ENCODE measurements at regions not wholly inside any gene's neighbourhood (a gene's known extent, or its start where the extent isn't known, plus 50 kb on each side); places are given as distances from the start of the nearest gene placed in this dataset.
"Not testable (repeated sequence)": the region's sequence is repeated elsewhere in the genome, so short reads cannot be mapped to it uniquely, and the experiment has no call there.

DNA sequence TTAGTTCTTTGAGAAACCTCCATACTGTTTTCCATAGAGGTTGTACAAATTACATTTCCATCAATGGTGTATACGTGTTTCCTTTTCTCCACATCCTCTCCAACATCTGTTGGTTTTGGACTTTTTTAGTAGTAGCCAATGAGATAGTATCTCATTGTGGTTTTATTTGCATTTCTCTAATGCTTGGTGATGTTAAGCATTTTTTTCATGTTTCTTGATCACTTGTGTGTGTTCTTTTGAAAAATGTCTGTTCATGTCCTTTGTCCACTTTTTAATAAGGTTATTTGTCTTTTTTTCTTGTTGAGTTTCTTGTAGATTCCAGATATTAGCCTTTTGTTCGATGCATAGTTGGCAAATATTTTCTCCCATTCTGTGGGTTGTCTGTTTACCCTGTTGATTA, 392.3 kb upstream of the ZEB2 start:
- TF ChIP-seq, protein P1, sequence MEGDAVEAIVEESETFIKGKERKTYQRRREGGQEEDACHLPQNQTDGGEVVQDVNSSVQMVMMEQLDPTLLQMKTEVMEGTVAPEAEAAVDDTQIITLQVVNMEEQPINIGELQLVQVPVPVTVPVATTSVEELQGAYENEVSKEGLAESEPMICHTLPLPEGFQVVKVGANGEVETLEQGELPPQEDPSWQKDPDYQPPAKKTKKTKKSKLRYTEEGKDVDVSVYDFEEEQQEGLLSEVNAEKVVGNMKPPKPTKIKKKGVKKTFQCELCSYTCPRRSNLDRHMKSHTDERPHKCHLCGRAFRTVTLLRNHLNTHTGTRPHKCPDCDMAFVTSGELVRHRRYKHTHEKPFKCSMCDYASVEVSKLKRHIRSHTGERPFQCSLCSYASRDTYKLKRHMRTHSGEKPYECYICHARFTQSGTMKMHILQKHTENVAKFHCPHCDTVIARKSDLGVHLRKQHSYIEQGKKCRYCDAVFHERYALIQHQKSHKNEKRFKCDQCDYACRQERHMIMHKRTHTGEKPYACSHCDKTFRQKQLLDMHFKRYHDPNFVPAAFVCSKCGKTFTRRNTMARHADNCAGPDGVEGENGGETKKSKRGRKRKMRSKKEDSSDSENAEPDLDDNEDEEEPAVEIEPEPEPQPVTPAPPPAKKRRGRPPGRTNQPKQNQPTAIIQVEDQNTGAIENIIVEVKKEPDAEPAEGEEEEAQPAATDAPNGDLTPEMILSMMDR (IDR thresholded peaks at IDR 0.05), result no peak
- H3K4me1 ChIP-seq, result no peaks in the 10 kb centered on the region
- H3K27me3 ChIP-seq, result no peaks in the 10 kb centered on the region
- intact Hi-C loops (cut with DNase I), result no loop called here
- H3K4me3 ChIP-seq, result no peak overlapping the region
- ATAC-seq (no peak), DNase-seq (no peak)
- H3K9me3 ChIP-seq, result no peaks in the 10 kb centered on the region
- H3K27ac ChIP-seq, result no peak overlapping the region
- no peaks in the 10 kb centered on the region for H3K36me3 ChIP-seq

DNA sequence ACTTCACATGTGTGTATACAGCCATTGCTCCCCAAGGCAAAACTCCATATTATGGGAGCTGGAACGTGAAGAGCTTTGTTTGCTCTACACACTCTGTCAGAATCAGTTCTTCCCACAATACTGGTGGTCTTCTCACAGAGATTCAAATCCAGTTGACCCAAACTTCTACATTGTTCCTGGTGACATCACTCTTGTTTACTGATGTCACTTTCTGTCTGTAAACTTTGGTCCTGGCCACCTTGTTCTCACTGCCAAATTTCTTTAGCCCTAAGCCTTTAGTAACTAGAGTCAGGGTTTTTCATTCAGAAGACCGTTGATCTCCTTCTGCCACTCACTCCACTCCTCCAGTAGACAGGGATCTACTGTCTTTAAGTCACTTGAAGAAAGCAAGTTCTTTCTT, 386.0 kb upstream of the ZEB2 start:
- DNase-seq (no peak), ATAC-seq (no peak)
- TF ChIP-seq, protein P1 (IDR thresholded peaks at IDR 0.05), result no peak
- H3K36me3 ChIP-seq, result no peaks in the 10 kb centered on the region
- no peaks in the 10 kb centered on the region for H3K9me3 ChIP-seq
- intact Hi-C loops (cut with DNase I), result no loop called here
- H3K27ac ChIP-seq, result no peak overlapping the region
- H3K4me1 ChIP-seq, result no peaks in the 10 kb centered on the region
- H3K27me3 ChIP-seq, result no peaks in the 10 kb centered on the region
- H3K4me3 ChIP-seq, result no peak overlapping the region

DNA sequence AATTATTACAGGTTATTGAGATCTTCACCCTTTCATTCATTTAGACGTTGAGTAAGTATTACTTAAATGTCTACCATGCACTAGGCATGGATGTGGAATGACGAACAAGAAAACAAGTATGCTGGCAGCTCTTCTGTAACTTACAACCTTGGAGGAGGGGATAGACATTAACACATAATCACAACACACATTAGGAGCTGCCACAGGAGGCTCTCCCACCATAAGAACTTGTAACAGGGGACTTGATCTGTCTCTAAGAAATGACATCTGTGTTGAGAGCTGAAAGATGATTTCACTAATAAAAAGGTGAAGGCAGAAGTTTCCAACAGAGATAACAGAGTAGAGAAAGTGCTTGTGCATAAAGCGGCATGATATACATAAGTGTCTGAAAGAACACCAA, 384.7 kb upstream of the ZEB2 start:
- ATAC-seq, result no peak
- H3K4me3 ChIP-seq, result no peak overlapping the region
- intact Hi-C loops (cut with DNase I), result no loop called here
- H3K27ac ChIP-seq, result no peak overlapping the region
- DNase-seq, result no peak
- no peaks in the 10 kb centered on the region for H3K4me1 ChIP-seq
- TF ChIP-seq, protein P1 (IDR thresholded peaks at IDR 0.05), result no peak
- no peaks in the 10 kb centered on the region for H3K9me3 ChIP-seq
- H3K36me3 ChIP-seq, result no peaks in the 10 kb centered on the region
- no peaks in the 10 kb centered on the region for H3K27me3 ChIP-seq

DNA sequence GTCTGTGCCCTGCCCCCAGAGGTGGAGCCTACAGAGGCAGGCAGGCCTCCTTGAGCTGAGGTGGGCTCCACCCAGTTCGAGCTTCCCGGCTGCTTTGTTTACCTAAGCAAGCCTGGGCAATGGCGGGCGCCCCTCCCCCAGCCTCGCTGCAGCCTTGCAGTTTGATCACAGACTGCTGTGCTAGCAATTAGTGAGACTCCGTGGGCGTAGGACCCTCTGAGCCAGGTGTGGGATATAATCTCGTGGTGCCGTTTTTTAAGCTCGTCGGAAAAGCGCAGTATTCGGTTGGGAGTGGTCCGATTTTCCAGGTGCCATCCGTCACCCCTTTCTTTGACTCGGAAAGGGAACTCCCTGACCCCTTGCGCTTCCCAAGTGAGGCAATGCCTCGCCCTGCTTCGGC, 383.1 kb upstream of the ZEB2 start:
- intact Hi-C loops (cut with DNase I), result not testable (repeated sequence)

DNA sequence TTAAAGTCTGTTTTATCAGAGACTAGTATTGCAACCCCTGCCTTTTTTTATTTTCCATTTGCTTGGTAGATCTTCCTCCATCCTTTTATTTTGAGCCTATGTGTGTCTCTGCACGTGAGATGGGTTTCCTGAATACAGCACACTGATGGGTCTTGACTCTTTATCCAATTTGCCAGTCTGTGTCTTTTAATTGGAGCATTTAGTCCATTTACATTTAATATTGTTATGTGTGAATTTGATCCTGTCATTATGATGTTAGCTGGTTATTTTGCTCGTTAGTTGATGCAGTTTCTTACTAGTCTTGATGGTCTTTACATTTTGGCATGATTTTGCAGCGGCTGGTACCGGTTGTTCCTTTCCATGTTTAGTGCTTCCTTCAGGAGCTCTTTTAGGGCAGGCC, 381.5 kb upstream of the ZEB2 start:
- H3K4me1 ChIP-seq; H3K27me3 ChIP-seq; H3K27ac ChIP-seq; H3K9me3 ChIP-seq; ATAC-seq; DNase-seq; H3K4me3 ChIP-seq; intact Hi-C loops (cut with DNase I); H3K36me3 ChIP-seq: not testable (repeated sequence)

More for the DNA sequence above, 383.1 kb upstream of the ZEB2 start:
- not testable (repeated sequence) for H3K36me3 ChIP-seq, DNase-seq, ATAC-seq, H3K27me3 ChIP-seq, H3K27ac ChIP-seq, H3K4me3 ChIP-seq, H3K9me3 ChIP-seq, H3K4me1 ChIP-seq

DNA sequence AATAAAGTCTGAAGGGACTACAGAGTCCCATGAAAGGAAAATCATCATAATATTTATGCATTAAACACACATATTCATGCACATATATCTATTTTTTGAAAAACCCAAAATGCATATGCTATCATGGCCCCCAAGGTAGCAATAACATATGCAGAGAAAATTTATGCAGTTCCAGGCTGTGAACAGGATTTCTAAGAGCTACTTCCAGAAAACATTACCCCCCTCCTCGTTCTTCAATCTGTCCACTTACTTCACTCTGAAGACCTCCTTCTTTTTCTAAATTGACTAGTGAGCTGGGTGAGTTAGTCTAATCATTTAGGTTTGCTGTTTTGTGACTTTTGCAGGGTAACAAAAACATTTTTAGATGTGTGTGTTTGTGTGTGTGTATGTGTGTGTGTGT, 376.4 kb upstream of the ZEB2 start:
- Histone ChIP-seq H3K4me3 (no peak overlapping the region), H3K4me1 (no peaks in the 10 kb centered on the region), H3K27ac (no peak overlapping the region), H3K9me3 (no peaks in the 10 kb centered on the region), H3K27me3 (no peaks in the 10 kb centered on the region), H3K36me3 (no peaks in the 10 kb centered on the region)
- DNase-seq (no peak), ATAC-seq (no peak)
- intact Hi-C loops (cut with DNase I), result no loop called here
- TF ChIP-seq, protein P1 (IDR thresholded peaks at IDR 0.05), result no peak
